GM18907 (cell line): ENCODE measurements at regions not wholly inside any gene's neighbourhood (a gene's known extent, or its start where the extent isn't known, plus 50 kb on each side); places are given as distances from the start of the nearest gene placed in this dataset.
"Not testable (repeated sequence)": the region's sequence is repeated elsewhere in the genome, so short reads cannot be mapped to it uniquely, and the experiment has no call there.

Experiments
- ATAC-seq: cut with Tn5 transposase; IDR thresholded peaks from one replicate; pipeline ENCODE4 v1.9.1; 2021; ENCODE audit warnings: mild to moderate bottlenecking, moderate library complexity; ENCODE audit not compliant: unreplicated experiment

DNA sequence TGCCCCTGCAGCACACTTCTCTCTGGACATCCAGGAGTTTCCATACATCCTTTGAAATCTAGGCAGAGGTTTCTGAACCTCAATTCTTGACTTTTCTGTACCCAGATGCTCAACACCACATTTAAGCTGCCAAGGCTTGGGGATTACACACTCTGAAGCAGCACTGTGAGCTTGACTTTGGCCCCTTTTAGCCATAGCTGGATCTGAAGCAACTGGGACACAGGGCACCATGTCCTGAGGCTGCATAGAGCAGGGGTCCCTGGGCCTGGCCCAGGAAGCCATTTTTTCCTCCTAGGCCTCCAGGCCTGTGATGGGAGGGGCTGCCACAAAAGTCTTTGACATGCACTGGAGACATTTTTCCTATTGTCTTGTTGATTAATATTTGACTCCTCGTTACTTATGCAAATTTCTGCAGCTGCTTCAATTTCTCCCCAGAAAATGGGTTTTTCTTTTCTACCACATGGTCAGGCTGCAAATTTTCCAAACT, 694.0 kb downstream of the DIPK2A start:
- ATAC-seq, result no peak

DNA sequence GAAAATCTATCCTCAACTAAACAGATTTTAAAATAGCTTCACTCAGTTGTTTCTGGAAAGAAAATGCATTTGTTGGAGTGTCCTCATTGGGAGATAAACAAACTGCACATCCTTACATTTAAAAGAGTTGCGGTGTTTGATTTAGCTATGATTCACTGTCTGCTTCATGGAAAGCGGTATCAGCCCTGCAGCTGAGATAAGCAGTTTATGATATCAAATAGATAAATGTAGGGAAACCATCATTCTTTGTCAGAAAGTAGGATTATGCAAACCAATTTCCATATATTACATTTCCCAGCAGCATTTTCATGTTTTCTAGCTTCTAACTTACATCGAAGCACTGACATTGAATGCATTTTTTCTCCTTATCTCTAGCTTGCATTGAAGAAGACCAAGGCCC, 698.9 kb downstream of the DIPK2A start:
- ATAC-seq, result no peak

GRCh38 chr3:144677103-144677502, 705.5 kb downstream of the DIPK2A start:
- ATAC-seq, result no peak

GRCh38 chr3:144683065-144683464, 711.4 kb downstream of the DIPK2A start:
- no peak for ATAC-seq

DNA sequence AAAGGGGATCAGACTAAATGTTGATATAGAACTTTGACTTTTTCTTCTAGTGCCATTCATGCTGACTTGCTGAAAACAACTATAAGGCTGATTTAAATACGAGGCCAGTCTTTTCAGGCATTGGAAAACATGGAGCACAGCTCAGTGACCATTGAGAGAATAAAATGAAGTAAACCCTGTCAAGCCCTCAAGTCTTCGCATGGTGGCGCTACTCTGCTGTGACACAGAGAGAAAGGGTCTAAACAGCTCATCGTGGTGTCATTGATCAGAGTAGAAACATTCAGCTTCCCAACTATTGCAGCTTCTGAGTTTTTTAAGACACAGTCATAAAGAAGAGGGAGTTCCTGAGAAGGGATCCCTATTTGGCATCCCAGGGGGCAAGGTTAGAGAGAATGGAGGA, 716.2 kb downstream of the DIPK2A start:
- ATAC-seq, result no peak

DNA sequence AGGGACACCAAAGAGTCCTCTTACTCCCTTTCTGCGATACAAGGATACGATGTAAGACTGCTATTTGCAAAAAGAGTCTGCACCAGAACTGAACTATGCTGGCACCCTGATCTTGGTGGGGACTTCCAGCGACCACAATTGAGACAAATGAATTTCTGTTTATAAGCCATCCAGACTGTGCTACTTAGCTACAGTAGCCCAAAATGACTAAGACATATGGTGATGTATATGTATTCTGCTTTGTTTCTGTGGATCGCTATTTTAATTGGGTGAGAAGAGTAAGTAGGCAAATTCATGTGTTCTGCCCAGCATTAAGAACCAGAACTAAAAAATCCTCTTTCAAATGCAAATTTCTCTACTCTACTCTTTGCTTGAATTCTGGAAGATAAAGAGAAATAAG, 720.9 kb downstream of the DIPK2A start:
- ATAC-seq, result no peak

GRCh38 chr3:144708437-144708836, 736.8 kb downstream of the DIPK2A start:
- no peak for ATAC-seq

DNA sequence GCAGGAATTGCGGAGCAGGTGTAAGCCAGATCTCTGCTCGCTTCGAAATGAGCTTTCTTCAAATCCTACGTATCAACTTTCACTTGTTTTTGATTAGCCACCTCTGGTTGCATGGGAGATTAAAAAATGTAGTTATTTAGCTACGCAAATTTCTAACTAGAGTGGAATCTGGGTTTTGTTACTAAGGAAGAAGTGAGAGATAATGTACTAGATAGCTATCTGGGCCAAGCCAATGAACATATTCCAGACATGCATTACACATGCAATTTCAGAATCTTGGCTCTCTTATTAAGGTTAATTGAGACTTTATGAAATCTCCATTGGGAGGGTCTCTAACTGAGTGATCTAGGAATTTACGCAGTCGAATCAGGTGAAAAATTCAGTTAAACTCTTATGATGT, 765.7 kb downstream of the DIPK2A start:
- ATAC-seq, result no peak

DNA sequence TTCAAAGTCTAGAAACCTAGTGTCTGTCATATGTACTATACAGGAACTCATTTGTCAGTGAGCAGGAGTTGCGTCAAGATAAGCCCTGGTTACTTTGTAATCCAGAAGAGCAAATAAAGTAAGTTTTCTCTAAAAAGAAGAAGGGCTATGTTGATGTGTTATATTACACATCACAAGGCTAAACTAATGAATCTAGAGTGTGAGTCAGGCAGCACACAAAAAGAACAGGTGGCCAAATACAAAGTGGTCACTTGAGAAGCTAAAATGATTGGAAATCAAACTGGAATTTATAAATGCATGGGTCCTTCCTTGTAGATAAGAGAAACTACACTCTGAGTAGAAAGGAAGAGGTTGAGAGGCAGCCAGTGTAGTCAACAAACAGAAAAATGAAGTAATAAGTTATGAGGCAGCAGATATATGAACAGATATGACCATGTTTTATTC, 771.6 kb downstream of the DIPK2A start:
- ATAC-seq, result no peak

DNA sequence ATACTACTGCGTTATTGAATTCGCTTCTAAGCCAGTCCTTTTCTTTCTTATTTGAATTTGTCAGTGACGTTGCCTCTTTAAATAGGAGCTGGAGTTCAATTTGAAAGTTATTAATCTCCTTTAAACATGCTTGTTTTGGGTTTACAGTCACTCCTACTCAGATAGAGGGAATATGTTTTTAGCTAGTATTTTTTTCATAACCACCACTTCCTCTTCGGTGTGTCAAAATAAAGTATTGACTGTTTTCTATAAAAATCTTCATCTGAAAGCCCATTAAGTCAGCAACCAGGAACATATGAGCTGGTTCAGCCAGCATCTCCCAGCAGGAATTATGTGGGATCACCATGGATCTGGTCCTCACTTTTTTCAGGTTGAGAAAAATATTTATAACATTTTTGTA, 772.9 kb downstream of the DIPK2A start:
- no peak for ATAC-seq

DNA sequence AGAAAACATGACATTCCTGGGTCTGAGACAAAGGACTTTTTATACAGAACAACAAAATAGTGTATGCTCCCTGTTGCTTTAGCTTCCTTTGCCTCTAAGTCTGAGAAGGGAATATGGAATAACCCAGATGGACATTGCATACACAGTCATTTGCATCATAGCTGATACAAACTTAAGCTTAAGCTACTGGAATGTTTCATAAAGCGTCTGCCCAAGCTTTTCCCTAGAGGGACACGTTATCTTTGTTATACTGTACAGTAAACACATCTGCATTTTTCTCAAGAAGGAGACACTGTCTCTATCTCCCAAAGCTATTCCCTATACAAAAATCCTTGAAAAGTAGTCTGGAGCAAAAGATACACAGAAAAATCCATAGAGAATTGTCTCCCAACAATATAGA, 775.0 kb downstream of the DIPK2A start:
- ATAC-seq, result no peak

- not testable (repeated sequence) for ATAC-seq
Observed at GRCh38 chr3:144749536-144750253, 778.1 kb downstream of the DIPK2A start.

- ATAC-seq, result no peak
Observed at GRCh38 chr3:144754076-144754783, 782.6 kb downstream of the DIPK2A start.

- no peak for ATAC-seq
Observed at GRCh38 chr3:144756704-144757440, 785.2 kb downstream of the DIPK2A start.

DNA sequence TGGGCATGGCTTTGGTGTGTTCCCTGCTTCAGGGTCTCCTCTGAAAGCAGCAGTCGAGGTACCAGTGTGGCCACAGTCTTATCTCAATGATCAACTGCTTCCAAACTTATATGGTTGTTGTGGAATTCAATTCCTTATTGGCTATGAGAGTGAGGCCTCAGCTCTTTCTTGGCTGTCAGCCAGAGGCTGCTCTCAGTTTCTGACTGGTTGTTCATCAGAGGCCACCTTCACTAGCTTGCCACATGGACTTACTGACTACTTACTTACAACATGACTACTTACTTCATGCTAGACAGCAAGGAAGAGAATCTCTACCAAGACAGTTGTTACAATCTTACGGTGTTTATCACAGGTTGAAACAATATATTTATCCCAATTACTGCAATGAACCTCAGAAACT, 789.2 kb downstream of the DIPK2A start:
- ATAC-seq, result no peak

DNA sequence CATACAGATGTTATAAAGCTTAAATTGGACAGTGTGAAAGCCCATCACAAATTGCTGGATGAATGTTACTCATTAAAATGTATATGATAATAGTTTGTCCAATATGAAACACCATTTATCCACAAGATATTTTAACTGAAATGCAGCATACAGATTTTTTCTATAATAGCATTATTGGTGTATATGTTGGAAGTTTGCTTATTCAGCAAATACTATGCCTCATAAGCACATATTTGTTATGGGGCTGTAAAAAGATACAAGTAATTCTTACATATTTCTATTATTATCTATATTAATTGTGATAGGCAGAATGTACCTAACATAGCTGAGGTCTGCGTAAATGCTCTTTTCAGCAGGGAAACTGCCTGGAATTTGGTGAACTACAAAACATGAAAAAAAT, 790.5 kb downstream of the DIPK2A start:
- ATAC-seq, result no peak

DNA sequence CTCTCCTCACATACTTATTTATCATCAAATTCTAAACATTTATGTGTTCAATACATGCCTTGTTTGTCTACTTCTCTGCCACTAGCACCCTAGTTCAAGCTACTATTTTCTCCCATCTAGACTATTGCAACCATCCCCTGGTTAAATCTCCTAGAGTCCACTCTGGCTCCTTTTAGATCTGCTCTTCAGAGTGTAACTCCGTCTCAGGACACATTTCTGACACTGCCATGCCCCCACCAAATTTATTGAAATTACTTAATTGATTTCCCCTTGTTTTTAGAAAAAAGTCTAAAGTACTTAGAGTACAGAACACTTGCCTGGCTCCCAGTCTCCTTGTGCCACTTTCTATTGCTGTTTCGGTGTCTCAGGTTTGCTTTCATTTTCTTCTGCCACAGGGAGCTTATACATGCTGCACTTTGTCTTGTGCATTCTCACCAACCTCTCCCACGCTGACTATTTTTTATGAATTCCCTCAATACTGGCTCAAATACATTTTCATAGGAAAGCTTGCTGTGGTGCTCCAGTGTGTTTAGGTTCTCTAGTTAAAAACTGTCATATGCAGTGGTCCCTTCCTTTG, 792.3 kb downstream of the DIPK2A start:
- peak; percentile 95 for ATAC-seq

- ATAC-seq, result no peak
Observed at GRCh38 chr3:144770281-144770680, 798.7 kb downstream of the DIPK2A start.

DNA sequence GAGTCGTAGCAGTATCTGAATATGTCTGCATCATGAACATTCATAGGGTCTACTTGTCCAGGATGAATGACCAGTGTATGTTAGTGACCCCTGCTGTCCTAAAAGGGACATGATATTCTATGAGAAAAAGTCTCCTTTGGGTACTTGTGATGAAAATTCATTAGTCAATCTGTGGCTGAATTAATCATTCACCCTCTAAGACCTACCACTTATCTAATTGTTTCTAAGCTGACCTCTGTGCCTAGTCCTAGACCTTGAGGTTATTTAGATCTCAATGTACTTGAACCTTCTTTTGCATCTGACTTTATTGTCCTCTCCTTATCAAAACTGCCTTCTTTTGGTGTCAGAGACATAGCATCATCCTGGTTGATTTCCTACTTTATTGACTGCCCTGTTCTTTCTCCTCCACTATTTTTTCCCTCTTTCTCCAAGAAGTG, 799.3 kb downstream of the DIPK2A start:
- ATAC-seq, result peak; percentile 64

DNA sequence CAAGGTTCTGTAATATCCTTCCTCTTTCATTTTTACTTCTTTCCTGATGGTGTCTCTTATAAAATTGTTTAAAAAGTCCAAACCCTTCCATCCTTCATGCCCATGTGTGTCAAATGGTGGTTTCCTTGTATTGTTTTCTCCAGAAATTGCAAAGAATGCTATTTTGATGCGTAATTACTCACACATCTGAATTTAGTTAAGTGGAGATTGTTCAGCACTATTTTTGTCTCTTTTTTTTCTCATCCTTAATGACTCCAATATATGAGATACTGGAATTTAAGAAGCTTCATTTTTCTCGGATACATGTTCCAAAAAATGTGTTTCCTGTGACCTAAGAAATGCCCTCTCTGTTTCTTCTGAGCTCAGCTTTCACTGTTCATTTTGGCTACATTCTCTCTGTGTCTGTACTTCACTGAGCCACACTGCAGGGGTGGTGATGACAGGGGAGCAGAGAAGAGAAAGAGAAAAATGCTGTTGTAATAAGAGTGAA, 799.8 kb downstream of the DIPK2A start:
- no peak for ATAC-seq

DNA sequence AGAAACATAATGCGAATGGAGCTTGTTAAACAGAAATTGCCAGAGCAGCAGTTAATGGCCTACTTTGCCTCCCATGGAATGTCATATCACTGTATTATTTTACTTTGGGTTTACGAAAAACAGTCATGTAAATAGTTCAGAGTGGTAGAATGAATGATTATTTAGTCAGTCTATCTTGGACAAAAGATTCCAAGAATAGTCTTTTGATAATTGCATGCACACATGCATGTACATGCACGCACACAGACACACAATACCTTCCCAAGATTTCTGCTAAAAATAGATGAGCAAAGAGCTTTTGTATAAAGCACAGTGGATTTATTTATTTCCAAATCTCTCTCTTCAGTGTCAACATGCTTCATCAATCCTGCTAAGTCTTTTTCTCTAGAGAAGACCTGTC, 800.7 kb downstream of the DIPK2A start:
- no peak for ATAC-seq
